ENCODE measurements at regions not wholly inside any gene's neighbourhood (a gene's known extent, or its start where the extent isn't known, plus 50 kb on each side); places are given as distances from the start of the nearest gene placed in this dataset.

DNA sequence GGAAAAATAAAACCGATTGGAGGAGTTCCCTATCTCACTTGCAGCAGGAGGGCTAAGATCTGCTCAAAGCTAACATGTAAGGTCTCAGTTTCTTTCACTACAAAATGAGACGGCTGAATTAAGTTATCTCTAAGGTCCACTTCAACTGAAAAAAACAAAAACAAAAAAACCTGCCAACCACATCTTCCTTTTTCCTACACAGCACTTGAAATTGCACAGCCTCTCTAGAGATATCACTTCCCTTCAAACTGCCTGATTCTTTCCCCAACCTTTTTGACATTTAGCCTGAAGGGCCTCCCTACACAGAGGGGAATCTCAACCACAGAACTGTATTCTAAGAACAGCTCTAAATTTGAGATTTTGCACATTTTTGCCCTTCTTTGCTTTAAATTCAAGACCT is 227.9 kb upstream of the TARS1 start:
- TF ChIP-seq TAF1 (IDR thresholded peaks at IDR 0.05; ENCODE audit: low read depth) (no peak), RAD21 (IDR thresholded peaks at IDR 0.05; ENCODE audit: low read depth) (no peak), YY1 (IDR thresholded peaks at IDR 0.05; ENCODE audit: low read depth) (no peak)
